Muscle layer of duodenum (tissue), 2 donors: ENCODE measurements at regions not wholly inside any gene's neighbourhood (a gene's known extent, or its start where the extent isn't known, plus 50 kb on each side); places are given as distances from the start of the nearest gene placed in this dataset.

ENCODE experiments used
- H3K27ac ChIP-seq: one replicate; pipeline ENCODE4 v1.7.0; 2013; ENCODE audit warnings: mild to moderate bottlenecking, low read length
- H3K27me3 ChIP-seq: one replicate; pipeline ENCODE4 v1.7.0; 2013; ENCODE audit warnings: low read depth, mild to moderate bottlenecking, control low read depth, low read length
- H3K36me3 ChIP-seq, 2 donors: one replicate each; pipeline ENCODE4 v1.7.0; 2013; ENCODE audit warnings: low read length in 2 of 2, control low read depth in 1 of 2, mild to moderate bottlenecking in 1 of 2; ENCODE audit not compliant: insufficient read depth in 2 of 2, control insufficient read depth in 1 of 2
- H3K4me1 ChIP-seq, 2 donors: one replicate each; pipeline ENCODE4 v1.7.0; 2013; ENCODE audit warnings: low read length in 2 of 2, mild to moderate bottlenecking in 2 of 2, control low read depth in 1 of 2, moderate library complexity in 1 of 2; ENCODE audit not compliant: insufficient read depth in 2 of 2, control insufficient read depth in 1 of 2
- H3K4me3 ChIP-seq, 2 donors: one replicate each; pipeline ENCODE4 v1.7.0; 2013; ENCODE audit warnings: low read length in 2 of 2, low read depth in 1 of 2, mild to moderate bottlenecking in 1 of 2
- H3K9me3 ChIP-seq, 2 donors: one replicate each; pipeline ENCODE4 v1.7.0; 2013; ENCODE audit warnings: low read length in 2 of 2, control low read depth in 1 of 2, mild to moderate bottlenecking in 1 of 2; ENCODE audit not compliant: control insufficient read depth in 1 of 2
- donor health status: healthy.

DNA sequence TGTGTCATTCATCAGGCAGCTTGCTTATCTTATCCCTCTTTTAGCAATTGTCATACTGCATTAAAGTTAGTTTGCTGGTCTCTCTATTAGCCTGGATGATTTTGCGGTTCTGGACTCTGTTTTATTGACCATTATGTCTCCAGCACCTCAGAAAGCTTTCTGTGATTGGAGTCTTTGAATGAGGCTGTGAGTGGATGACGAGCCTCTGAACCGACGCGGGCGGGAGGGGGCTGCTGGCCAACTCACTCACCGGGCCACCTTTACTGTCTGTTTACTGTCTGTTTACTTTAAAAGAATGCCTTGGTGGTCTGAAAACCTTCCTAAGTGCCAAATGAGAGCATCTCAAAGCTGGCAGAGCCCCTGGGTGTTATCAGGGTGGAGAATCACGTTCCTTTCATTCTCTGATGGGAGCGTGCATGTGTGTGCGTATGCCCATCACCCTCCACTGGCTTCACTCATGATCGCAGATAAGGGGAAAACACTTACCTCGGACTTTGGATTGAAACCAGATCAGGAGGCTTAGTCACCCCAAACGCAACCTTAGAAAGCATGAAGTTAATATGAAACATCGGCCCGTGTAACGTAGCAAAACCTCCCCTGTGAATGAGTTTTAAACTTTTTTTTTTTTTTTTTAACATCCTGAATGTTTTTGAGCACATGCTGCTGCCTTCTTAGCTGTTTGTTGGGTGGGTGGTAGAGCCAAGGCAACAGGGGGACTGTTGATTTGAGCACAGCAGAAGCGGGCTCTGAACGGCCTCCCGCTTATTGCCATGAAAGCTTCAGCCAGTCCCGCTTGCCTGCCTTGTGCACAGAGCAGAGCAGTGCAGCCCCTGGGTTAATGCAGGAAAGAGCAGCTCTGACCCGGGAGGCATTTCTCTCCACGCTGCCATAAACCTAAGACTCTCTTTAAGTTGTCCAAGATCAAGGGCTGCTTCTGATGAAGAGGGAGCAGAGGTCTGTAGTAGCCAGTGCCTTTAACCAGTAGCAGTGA lies 173.6 kb downstream of the GADD45G start:
- peak overlapping the region; percentile 16 to 18 for H3K4me3 ChIP-seq
- no peaks in the 10 kb centered on the region for H3K9me3 ChIP-seq
- peaks cover 4 to 8% of the 10 kb centered on the region in 2 donors for H3K4me1 ChIP-seq
- no peaks in the 10 kb centered on the region for H3K36me3 ChIP-seq
- H3K27me3 ChIP-seq = no peaks in the 10 kb centered on the region
- H3K27ac ChIP-seq = no peak overlapping the region

DNA sequence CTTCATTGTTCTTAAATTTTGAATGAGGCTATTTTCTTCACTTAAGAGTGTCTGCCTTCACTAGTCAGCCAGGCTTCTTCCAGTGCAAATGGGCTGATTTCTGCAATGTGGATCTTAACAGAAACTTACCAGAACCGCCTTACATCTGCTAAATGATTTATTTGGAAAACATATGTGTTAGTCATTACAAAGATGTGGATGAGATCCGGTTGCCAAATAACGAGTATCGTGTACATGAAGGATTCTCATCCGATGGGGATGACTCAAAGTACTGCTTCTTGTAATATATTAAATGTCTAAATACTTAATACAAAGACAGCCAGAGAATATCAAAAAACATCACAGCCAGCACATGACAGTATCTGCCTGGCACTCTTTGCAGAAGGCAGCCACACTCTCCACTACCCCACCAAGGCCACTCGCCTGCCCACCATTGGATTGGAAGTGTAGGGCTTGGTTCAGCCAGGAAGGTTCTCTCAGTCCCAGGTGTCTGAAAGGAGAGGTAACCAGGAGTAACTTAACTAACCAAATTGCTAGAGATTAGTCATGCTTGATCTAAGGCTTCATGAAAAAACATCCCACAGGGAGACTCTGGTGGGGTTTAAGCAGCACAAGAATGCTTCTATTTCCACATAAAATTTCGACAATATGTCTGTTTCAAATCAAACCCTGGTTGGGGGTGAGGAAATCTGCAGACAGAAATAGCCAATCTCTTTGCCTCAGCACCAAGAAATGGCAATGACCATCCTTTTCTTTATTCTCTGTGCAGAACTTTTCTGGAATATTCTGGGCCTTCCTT lies 174.8 kb downstream of the GADD45G start:
- Histone ChIP-seq H3K27me3 (no peaks in the 10 kb centered on the region), H3K4me1 (peaks cover 4 to 8% of the 10 kb centered on the region in 2 donors), H3K4me3 (no peak overlapping the region), H3K27ac (no peak overlapping the region), H3K36me3 (no peaks in the 10 kb centered on the region), H3K9me3 (no peaks in the 10 kb centered on the region)

DNA sequence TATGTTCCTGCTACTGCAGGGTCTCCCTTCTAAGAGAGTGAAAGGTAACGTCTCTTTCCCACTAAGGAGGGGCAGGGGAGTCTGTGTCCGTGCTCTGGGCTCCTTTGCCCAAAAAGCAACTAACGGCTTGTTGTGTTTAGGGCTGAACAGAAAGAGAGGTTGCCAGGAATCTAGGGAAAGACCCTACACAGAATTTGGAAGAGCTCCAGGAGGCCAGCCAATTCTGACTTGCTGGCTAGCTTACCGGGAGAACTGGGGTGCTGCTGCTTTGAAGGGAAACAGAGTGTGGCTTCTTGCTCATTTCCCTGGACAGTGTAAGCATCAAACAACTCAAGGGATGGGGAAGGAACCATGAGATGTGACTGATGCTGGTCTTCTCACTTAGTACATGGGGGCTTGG lies 176.1 kb downstream of the GADD45G start:
- H3K4me3 ChIP-seq = no peak overlapping the region
- peaks cover 4 to 8% of the 10 kb centered on the region in 2 donors for H3K4me1 ChIP-seq
- H3K27me3 ChIP-seq = no peaks in the 10 kb centered on the region
- no peaks in the 10 kb centered on the region for H3K36me3 ChIP-seq
- no peak overlapping the region for H3K27ac ChIP-seq
- no peaks in the 10 kb centered on the region for H3K9me3 ChIP-seq

DNA sequence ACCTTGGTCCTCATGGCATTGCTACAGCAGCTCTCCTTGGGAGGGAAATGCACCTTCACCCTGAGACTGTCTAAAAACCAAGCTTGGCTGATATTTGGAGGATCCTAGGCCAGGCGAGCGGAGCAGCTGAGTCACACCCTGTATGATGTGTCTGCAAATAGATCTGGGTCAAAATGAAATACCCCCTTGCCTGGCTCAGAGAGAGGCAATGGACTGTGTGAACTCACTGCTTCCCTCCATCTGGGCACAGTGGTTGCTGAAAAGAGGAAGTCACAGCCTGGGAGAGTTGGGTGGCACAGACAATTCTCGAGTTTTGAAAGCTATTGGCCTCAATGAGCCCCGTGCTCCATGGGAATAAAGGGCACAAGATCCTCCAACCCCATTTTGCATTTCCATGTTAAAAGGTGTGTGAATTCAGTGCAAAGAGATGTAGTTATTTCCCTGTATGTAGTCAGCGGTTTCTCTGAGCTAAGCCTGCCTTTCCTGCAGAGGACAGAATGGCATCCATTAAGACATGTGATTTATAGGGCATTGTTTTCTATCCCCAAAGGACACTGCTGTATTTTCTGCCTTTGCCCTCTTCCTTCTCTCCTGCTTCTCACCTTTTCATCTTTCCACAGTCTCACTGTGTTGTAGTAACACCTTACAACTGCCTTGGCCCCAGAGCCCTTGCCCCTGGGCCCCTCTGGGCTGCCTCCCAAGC lies 177.2 kb downstream of the GADD45G start:
- Histone ChIP-seq H3K4me3 (no peak overlapping the region), H3K27ac (no peak overlapping the region), H3K9me3 (no peaks in the 10 kb centered on the region)

DNA sequence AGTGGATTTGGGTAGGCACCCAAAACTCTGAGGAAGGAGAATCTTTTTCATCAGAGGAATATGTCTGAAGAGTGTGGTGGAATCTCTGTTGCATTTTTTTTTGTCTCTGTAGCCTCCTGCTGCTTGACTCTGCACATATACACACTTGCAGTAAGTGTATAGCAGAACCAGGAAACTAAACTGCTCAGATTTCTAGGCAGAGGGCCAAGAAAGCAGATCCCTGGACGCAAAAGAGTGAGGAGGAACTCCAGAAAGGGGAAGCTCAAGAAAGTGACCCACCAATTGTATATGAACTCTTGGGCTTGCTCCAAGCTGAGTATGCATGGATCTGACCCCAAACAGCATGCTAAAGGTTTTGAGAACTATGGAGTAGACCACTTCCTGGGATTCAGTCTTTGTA lies 181.8 kb downstream of the GADD45G start:
- H3K27ac ChIP-seq = no peak overlapping the region
- no peaks in the 10 kb centered on the region for H3K27me3 ChIP-seq
- H3K4me3 ChIP-seq = no peak overlapping the region
- H3K9me3 ChIP-seq = no peaks in the 10 kb centered on the region
- H3K4me1 ChIP-seq = peaks cover 0 to 10% of the 10 kb centered on the region in 2 donors
- H3K36me3 ChIP-seq = no peaks in the 10 kb centered on the region

More for the DNA sequence above, 177.2 kb downstream of the GADD45G start:
- Histone ChIP-seq H3K27me3 (no peaks in the 10 kb centered on the region), H3K4me1 (peaks cover 4 to 14% of the 10 kb centered on the region in 2 donors), H3K36me3 (no peaks in the 10 kb centered on the region)

DNA sequence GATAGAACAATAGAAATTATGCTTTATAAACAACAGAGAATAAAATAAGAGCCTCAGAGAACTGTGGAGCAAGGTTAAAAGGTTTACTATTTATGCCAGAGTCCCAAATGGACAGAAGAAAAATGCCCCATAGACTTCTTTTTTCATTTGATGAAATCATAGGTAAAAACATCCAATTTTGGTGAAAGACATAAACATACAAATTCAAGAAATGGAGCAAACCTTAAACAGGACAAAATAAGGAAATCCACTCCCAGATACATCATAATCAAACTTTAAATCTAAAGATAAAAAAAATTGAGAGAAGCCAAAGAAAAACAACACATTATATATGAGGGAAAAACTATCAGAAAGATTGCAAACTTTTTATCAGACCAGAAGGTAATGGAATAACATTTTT lies 182.8 kb downstream of the GADD45G start:
- no peaks in the 10 kb centered on the region for H3K36me3 ChIP-seq
- H3K9me3 ChIP-seq = no peaks in the 10 kb centered on the region
- H3K4me1 ChIP-seq = peaks cover 0 to 6% of the 10 kb centered on the region in 2 donors
- H3K27me3 ChIP-seq = no peaks in the 10 kb centered on the region
- no peak overlapping the region for H3K4me3 ChIP-seq
- no peak overlapping the region for H3K27ac ChIP-seq

DNA sequence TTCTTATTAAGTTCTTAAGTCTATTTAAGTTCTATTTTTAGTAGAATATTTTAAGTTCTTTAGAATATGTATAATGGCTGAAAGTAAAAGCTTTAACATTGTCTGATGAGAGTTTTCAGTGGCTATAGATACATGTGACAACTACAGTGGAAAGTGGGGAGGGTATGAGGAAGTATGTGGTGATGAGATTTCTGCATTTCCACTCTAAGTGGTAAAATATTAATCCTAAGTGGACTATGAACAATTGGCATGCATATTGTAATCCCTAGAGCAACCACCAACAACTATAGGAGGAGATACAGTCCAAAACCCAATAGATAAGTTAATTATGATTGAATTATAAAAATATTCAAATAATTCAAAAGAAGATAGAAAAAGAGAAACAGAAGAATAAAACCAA lies 183.6 kb downstream of the GADD45G start:
- H3K36me3 ChIP-seq = no peaks in the 10 kb centered on the region
- H3K27ac ChIP-seq = no peak overlapping the region
- no peaks in the 10 kb centered on the region for H3K27me3 ChIP-seq
- no peak overlapping the region for H3K4me3 ChIP-seq
- H3K9me3 ChIP-seq = no peaks in the 10 kb centered on the region
- peaks cover 0 to 6% of the 10 kb centered on the region in 2 donors for H3K4me1 ChIP-seq

DNA sequence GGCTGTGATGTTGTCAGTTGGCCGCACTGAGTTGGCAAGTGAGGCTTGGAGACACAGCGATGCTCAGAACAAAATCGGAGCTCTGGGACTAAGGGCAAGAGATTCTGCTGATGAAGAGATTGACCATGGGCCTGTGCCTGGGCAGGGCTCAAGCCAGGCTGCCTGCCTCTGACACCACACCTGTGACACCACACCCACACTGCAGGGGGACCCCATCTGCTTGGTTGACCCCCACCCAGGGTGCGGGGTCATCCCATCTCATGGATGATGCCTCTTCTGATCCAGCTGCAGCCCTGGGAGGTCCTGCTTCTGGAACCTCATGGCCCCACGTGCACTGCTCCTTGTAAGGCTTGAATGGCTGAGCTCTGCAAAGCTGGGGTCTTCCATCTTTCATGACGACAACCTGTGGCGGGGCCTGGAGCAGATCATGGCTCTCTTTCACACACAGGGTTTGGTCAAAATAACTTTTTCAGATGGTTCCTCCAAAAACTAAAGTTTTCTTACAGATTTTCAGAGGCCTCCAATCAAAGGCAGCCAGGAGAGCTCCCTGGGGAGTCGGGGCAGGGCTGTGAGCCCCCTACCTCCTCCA lies 185.2 kb downstream of the GADD45G start:
- H3K27me3 ChIP-seq = no peaks in the 10 kb centered on the region
- H3K36me3 ChIP-seq = no peaks in the 10 kb centered on the region

DNA sequence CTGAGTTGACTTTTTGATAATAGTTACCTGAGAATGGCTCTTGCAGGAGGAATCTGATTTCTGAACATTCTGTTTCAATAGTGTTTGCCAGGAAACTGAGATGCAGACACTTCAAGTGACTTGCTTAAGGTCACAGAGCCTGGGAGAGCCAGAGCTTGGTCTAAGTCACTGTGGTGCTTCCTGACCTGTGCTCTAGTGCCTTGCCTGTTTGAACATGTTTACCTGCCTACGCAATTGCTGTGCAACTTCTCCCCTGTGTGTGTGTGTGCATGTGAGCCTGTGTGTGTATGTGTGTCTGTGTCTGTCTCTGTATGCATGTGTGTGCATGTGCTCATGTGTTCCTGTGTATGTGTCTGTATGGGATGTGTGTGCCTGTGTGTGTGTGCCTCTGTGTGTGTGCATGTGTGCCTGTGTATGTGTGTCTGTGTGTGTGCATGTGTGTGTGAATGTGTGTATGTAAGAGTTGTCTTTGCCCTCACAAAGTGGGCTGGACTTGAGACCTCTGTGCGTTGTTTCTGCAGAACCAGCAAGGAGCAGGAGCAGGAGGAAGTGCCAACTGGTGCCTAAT lies 185.8 kb downstream of the GADD45G start:
- Histone ChIP-seq H3K4me1 (peaks cover 0 to 6% of the 10 kb centered on the region in 2 donors), H3K27me3 (no peaks in the 10 kb centered on the region), H3K36me3 (no peaks in the 10 kb centered on the region), H3K4me3 (no peak overlapping the region), H3K9me3 (no peaks in the 10 kb centered on the region), H3K27ac (no peak overlapping the region)

More for the DNA sequence above, 185.2 kb downstream of the GADD45G start:
- H3K4me3 ChIP-seq = no peak overlapping the region
- no peaks in the 10 kb centered on the region for H3K9me3 ChIP-seq
- no peak overlapping the region for H3K27ac ChIP-seq
- peaks cover 0 to 6% of the 10 kb centered on the region in 2 donors for H3K4me1 ChIP-seq

DNA sequence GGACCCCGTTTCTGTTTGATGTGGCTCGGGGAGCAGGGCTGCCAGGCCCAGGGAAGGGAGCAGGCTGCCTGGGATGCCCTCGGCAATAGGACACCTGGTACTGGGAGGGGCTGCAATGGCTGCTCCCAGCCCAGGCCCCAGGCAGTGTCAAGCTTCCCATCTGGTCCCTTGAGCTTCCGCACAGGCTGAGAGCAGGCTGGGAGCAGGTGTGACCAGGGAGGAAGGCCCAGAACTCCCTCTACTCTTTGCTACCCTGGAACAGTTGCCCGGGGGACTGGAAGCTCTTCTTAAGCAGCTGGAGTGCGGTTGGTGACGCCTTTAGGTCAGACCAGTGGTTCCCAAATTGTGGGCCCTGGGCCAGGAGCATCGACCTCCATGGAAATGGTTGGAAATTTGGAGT lies 186.9 kb downstream of the GADD45G start:
- Histone ChIP-seq H3K27me3 (no peaks in the 10 kb centered on the region), H3K4me3 (no peak overlapping the region), H3K36me3 (no peaks in the 10 kb centered on the region), H3K4me1 (peaks cover 0 to under 1% of the 10 kb centered on the region in 2 donors), H3K9me3 (no peaks in the 10 kb centered on the region), H3K27ac (no peak overlapping the region)
